Glomerular endothelial cell (primary cell): ENCODE measurements at regions not wholly inside any gene's neighbourhood (a gene's known extent, or its start where the extent isn't known, plus 50 kb on each side); places are given as distances from the start of the nearest gene placed in this dataset.

ENCODE experiments used
- DNase-seq: peaks from one replicate; pipeline ENCODE4 v3.0.0-alpha.2; 2011; ENCODE audit warnings: low read depth, low spot score; ENCODE audit errors: extremely low read depth

- no peak for DNase-seq
Observed at GRCh38 chr3:159848348-159849118, 140.1 kb upstream of the IL12A start.

GRCh38 chr3:159850481-159850880, 138.2 kb upstream of the IL12A start:
- DNase-seq, result no peak

- DNase-seq, result no peak
Observed at GRCh38 chr3:159852266-159852665, 136.4 kb upstream of the IL12A start.

GRCh38 chr3:159852821-159853505, 135.7 kb upstream of the IL12A start:
- peak; percentile 88 for DNase-seq

GRCh38 chr3:159853506-159853864, 135.2 kb upstream of the IL12A start:
- no peak for DNase-seq

- peak; percentile 76 for DNase-seq
Observed at GRCh38 chr3:159854500-159855124, 134.0 kb upstream of the IL12A start.

- no peak for DNase-seq
Observed at GRCh38 chr3:159855599-159856346, 132.9 kb upstream of the IL12A start.

- no peak for DNase-seq
Observed at GRCh38 chr3:159856590-159857104, 132.0 kb upstream of the IL12A start.

- no peak for DNase-seq
Observed at GRCh38 chr3:159857840-159858239, 130.8 kb upstream of the IL12A start.

GRCh38 chr3:159858650-159859049, 130.0 kb upstream of the IL12A start:
- DNase-seq, result no peak

- no peak for DNase-seq
Observed at GRCh38 chr3:159859424-159859823, 129.2 kb upstream of the IL12A start.

- DNase-seq, result no peak
Observed at GRCh38 chr3:159859836-159860235, 128.8 kb upstream of the IL12A start.

GRCh38 chr3:159860269-159861116, 128.1 kb upstream of the IL12A start:
- no peak for DNase-seq

GRCh38 chr3:159861369-159861987, 127.2 kb upstream of the IL12A start:
- DNase-seq, result no peak

GRCh38 chr3:159865041-159865579, 123.5 kb upstream of the IL12A start:
- DNase-seq, result no peak

- DNase-seq, result no peak
Observed at GRCh38 chr3:159866201-159866746, 122.4 kb upstream of the IL12A start.

- no peak for DNase-seq
Observed at GRCh38 chr3:159867372-159867771, 121.3 kb upstream of the IL12A start.

- DNase-seq, result no peak
Observed at GRCh38 chr3:159870723-159871122, 117.9 kb upstream of the IL12A start.
